Parathyroid adenoma (tissue), 2 donors: ENCODE measurements at regions not wholly inside any gene's neighbourhood (a gene's known extent, or its start where the extent isn't known, plus 50 kb on each side); places are given as distances from the start of the nearest gene placed in this dataset.

ENCODE experiments used
- H2AFZ ChIP-seq: fragments of 300-600 bp; sonication (generic); one replicate; pipeline ENCODE4 v1.7.0; 2017; ENCODE audit warnings: antibody characterized with exemption, mild to moderate bottlenecking
- H3K27ac ChIP-seq: fragments of 300-600 bp; sonication (generic); one replicate; pipeline ENCODE4 v1.7.0; 2017
- H3K27me3 ChIP-seq: fragments of 300-600 bp; sonication (generic); one replicate; pipeline ENCODE4 v1.7.0; 2017; ENCODE audit warnings: low read length; ENCODE audit not compliant: control insufficient read depth, insufficient read depth
- H3K36me3 ChIP-seq: fragments of 300-600 bp; sonication (generic); one replicate; pipeline ENCODE4 v1.7.0; 2017; ENCODE audit warnings: low read length; ENCODE audit not compliant: control insufficient read depth, insufficient read depth
- H3K4me1 ChIP-seq: fragments of 300-600 bp; sonication (generic); one replicate; pipeline ENCODE4 v1.7.0; 2017; ENCODE audit warnings: control low read depth
- H3K4me2 ChIP-seq: fragments of 300-600 bp; sonication (generic); one replicate; pipeline ENCODE4 v1.7.0; 2017; ENCODE audit warnings: low read length
- H3K4me3 ChIP-seq: fragments of 300-600 bp; sonication (generic); one replicate; pipeline ENCODE4 v1.7.0; 2017; ENCODE audit warnings: low read depth, low read length
- H3K79me2 ChIP-seq: fragments of 300-600 bp; sonication (generic); one replicate; pipeline ENCODE4 v1.7.0; 2017; ENCODE audit warnings: control low read depth
- H3K9ac ChIP-seq: fragments of 300-600 bp; sonication (generic); one replicate; pipeline ENCODE4 v1.7.0; 2017; ENCODE audit warnings: mild to moderate bottlenecking
- H3K9me3 ChIP-seq: fragments of 300-600 bp; sonication (generic); one replicate; pipeline ENCODE4 v1.7.0; 2017; ENCODE audit warnings: low read length; ENCODE audit not compliant: control insufficient read depth
- CTCF ChIP-seq: fragments of 300-600 bp; sonication (generic); IDR thresholded peaks from one replicate; pipeline ENCODE4 v1.7.0; 2017; ENCODE audit warnings: antibody characterized with exemption, mild to moderate bottlenecking
- donor health status: primary hyperparathyroidism.

GRCh38 chr7:94243066-94243711 lies 151.5 kb upstream of the COL1A2 start:
- H3K4me1 ChIP-seq, result no peaks in the 10 kb centered on the region

DNA sequence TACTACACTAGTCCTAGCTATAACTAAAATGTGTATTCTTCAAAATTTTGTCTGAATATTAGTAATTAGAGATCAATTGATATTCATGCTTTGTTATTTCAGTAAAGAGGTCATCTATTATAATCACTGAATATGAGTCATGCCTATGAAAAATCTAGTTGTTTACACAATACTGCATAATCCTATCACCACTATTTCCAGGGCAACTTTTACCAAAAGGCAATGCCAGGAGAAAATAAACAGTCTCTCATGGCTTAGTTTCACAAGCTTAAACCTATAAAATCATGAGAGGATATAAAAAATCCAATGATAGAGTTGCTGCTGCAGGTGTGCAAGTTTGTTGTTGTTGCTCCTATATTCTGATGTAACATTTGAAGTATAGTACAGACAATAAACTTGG lies 149.9 kb upstream of the COL1A2 start:
- no peak overlapping the region for H3K27ac ChIP-seq
- no peak overlapping the region for H3K4me2 ChIP-seq
- no peaks in the 10 kb centered on the region for H3K9me3 ChIP-seq

More at GRCh38 chr7:94243066-94243711, 151.5 kb upstream of the COL1A2 start:
- H3K27ac ChIP-seq, result no peak overlapping the region
- H3K9ac ChIP-seq, result no peak overlapping the region
- TF ChIP-seq CTCF, result no peak
- H2AFZ ChIP-seq, result no peak overlapping the region
- H3K79me2 ChIP-seq, result no peaks in the 10 kb centered on the region
- no peaks in the 10 kb centered on the region for H3K36me3 ChIP-seq
- H3K9me3 ChIP-seq, result no peaks in the 10 kb centered on the region
- H3K27me3 ChIP-seq, result no peaks in the 10 kb centered on the region
- no peak overlapping the region for H3K4me2 ChIP-seq
- no peak overlapping the region for H3K4me3 ChIP-seq

GRCh38 chr7:94245500-94245899 lies 149.2 kb upstream of the COL1A2 start:
- Histone ChIP-seq H3K9ac (no peak overlapping the region), H2AFZ (no peak overlapping the region), H3K79me2 (no peaks in the 10 kb centered on the region), H3K9me3 (no peaks in the 10 kb centered on the region), H3K4me3 (no peak overlapping the region), H3K27me3 (no peaks in the 10 kb centered on the region), H3K27ac (no peak overlapping the region), H3K4me2 (no peak overlapping the region), H3K4me1 (peaks cover 1% of the 10 kb centered on the region), H3K36me3 (no peaks in the 10 kb centered on the region)
- no peak for TF ChIP-seq CTCF

More for the DNA sequence above, 149.9 kb upstream of the COL1A2 start:
- Histone ChIP-seq H3K4me3 (no peak overlapping the region), H3K36me3 (no peaks in the 10 kb centered on the region), H3K27me3 (no peaks in the 10 kb centered on the region), H3K9ac (no peak overlapping the region), H3K4me1 (no peaks in the 10 kb centered on the region), H2AFZ (no peak overlapping the region), H3K79me2 (no peaks in the 10 kb centered on the region)
- no peak for TF ChIP-seq CTCF

DNA sequence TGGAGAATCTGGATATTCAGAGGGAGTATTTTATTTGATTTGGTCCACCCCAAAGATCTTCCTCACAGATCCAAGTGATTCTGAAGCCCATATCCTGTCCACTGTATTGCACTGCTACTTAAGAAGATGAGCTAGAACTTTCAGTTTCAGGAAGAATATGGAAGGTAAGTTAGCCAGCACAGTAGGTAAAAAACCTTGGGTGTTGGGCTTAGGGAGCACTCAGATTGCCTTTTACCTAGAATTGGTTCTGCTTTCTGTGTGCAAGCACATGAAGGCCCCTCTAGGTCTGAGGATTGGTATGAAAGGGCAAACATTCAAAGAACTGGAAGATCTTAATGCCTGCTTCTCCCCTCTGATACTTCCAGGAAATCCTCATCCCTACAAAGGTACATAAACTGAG lies 146.7 kb upstream of the COL1A2 start:
- no peak overlapping the region for H3K9ac ChIP-seq
- no peak overlapping the region for H3K27ac ChIP-seq
- TF ChIP-seq CTCF, result no peak
- no peaks in the 10 kb centered on the region for H3K9me3 ChIP-seq
- H3K4me3 ChIP-seq, result no peak overlapping the region
- H3K36me3 ChIP-seq, result no peaks in the 10 kb centered on the region
- peaks cover 3% of the 10 kb centered on the region for H3K4me1 ChIP-seq
- H2AFZ ChIP-seq, result no peak overlapping the region
- H3K27me3 ChIP-seq, result no peaks in the 10 kb centered on the region
- no peaks in the 10 kb centered on the region for H3K79me2 ChIP-seq
- H3K4me2 ChIP-seq, result no peak overlapping the region

- no peaks in the 10 kb centered on the region for H3K79me2 ChIP-seq
- H3K4me3 ChIP-seq, result no peak overlapping the region
- H2AFZ ChIP-seq, result no peak overlapping the region
- H3K36me3 ChIP-seq, result no peaks in the 10 kb centered on the region
- H3K4me2 ChIP-seq, result no peak overlapping the region
- H3K27ac ChIP-seq, result no peak overlapping the region
- H3K4me1 ChIP-seq, result peaks cover 3% of the 10 kb centered on the region
- no peak overlapping the region for H3K9ac ChIP-seq
- no peak for TF ChIP-seq CTCF
- H3K27me3 ChIP-seq, result no peaks in the 10 kb centered on the region
- no peaks in the 10 kb centered on the region for H3K9me3 ChIP-seq
Observed at GRCh38 chr7:94249631-94250030, 145.1 kb upstream of the COL1A2 start.
